ENCODE measurements at regions not wholly inside any gene's neighbourhood (a gene's known extent, or its start where the extent isn't known, plus 50 kb on each side); places are given as distances from the start of the nearest gene placed in this dataset.
A peak's percentile ranks its signal among the peaks of the same experiment; 100 is the strongest.

- no peak overlapping the region for H3K4me3 Mint-ChIP-seq
- H3K9me3 Mint-ChIP-seq, result no peaks in the 10 kb centered on the region
- H3K4me1 Mint-ChIP-seq (ENCODE audit: low read depth), result peaks cover 22% of the 10 kb centered on the region
- intact Hi-C loops (cut with micrococcal nuclease), result no loop called here
- DNase-seq, result no peak
- CTCF ChIA-PET, result no interaction called here
- H3K36me3 Mint-ChIP-seq (ENCODE audit: low read depth), result peaks cover 5% of the 10 kb centered on the region
- H3K27me3 Mint-ChIP-seq (ENCODE audit: low read depth), result no peaks in the 10 kb centered on the region
- H3K27ac Mint-ChIP-seq, result no peak overlapping the region
Observed at GRCh38 chr14:71583194-71583593, 349.0 kb upstream of the RGS6 start.

GRCh38 chr14:71583705-71584104, 348.5 kb upstream of the RGS6 start:
- Mint-ChIP-seq H3K36me3 (ENCODE audit: low read depth) (peaks cover 5% of the 10 kb centered on the region), H3K4me3 (no peak overlapping the region), H3K27ac (no peak overlapping the region), H3K27me3 (ENCODE audit: low read depth) (no peaks in the 10 kb centered on the region), H3K4me1 (ENCODE audit: low read depth) (peaks cover 22% of the 10 kb centered on the region), H3K9me3 (no peaks in the 10 kb centered on the region)
- CTCF ChIA-PET, result no interaction called here
- intact Hi-C loops (cut with micrococcal nuclease), result no loop called here
- no peak for DNase-seq

- H3K36me3 Mint-ChIP-seq (ENCODE audit: low read depth), result peaks cover 5% of the 10 kb centered on the region
- H3K9me3 Mint-ChIP-seq, result no peaks in the 10 kb centered on the region
- H3K27me3 Mint-ChIP-seq (ENCODE audit: low read depth), result no peaks in the 10 kb centered on the region
- no peak for DNase-seq
- H3K4me3 Mint-ChIP-seq, result no peak overlapping the region
- no peak overlapping the region for H3K27ac Mint-ChIP-seq
- peaks cover 27% of the 10 kb centered on the region for H3K4me1 Mint-ChIP-seq (ENCODE audit: low read depth)
- CTCF ChIA-PET, result interaction anchor here (1.2 kb wide), 1 partner anchor 10 kb away, joined by 3 read pairs; no protein-coding TSS in a partner anchor
- intact Hi-C loops (cut with micrococcal nuclease), result no loop called here
Observed at GRCh38 chr14:71585361-71585760, 346.9 kb upstream of the RGS6 start.

GRCh38 chr14:71586131-71586897, 345.9 kb upstream of the RGS6 start:
- peaks cover 33% of the 10 kb centered on the region for H3K4me1 Mint-ChIP-seq (ENCODE audit: low read depth)
- CTCF ChIA-PET, result interaction anchor here (1.2 kb wide), 1 partner anchor 9 kb away, joined by 3 read pairs; no protein-coding TSS in a partner anchor

GRCh38 chr14:71588028-71588427, 344.2 kb upstream of the RGS6 start:
- DNase-seq, result no peak
- Mint-ChIP-seq H3K4me3 (no peak overlapping the region), H3K9me3 (no peaks in the 10 kb centered on the region), H3K4me1 (ENCODE audit: low read depth) (peaks cover 39% of the 10 kb centered on the region), H3K27ac (no peak overlapping the region), H3K27me3 (ENCODE audit: low read depth) (no peaks in the 10 kb centered on the region), H3K36me3 (ENCODE audit: low read depth) (peaks cover 5% of the 10 kb centered on the region)
- intact Hi-C loops (cut with micrococcal nuclease), result no loop called here
- CTCF ChIA-PET, result no interaction called here

More at GRCh38 chr14:71586131-71586897, 345.9 kb upstream of the RGS6 start:
- Mint-ChIP-seq H3K36me3 (ENCODE audit: low read depth) (peaks cover 5% of the 10 kb centered on the region), H3K9me3 (no peaks in the 10 kb centered on the region), H3K27me3 (ENCODE audit: low read depth) (no peaks in the 10 kb centered on the region), H3K27ac (no peak overlapping the region), H3K4me3 (no peak overlapping the region)
- no peak for DNase-seq
- intact Hi-C loops (cut with micrococcal nuclease), result no loop called here

GRCh38 chr14:71588576-71589215, 343.5 kb upstream of the RGS6 start:
- no peak overlapping the region for H3K4me3 Mint-ChIP-seq
- H3K36me3 Mint-ChIP-seq (ENCODE audit: low read depth), result peaks cover 5% of the 10 kb centered on the region
- no peak overlapping the region for H3K27ac Mint-ChIP-seq
- H3K4me1 Mint-ChIP-seq (ENCODE audit: low read depth), result peaks cover 45% of the 10 kb centered on the region
- no peaks in the 10 kb centered on the region for H3K9me3 Mint-ChIP-seq
- CTCF ChIA-PET, result no interaction called here
- intact Hi-C loops (cut with micrococcal nuclease), result no loop called here
- H3K27me3 Mint-ChIP-seq (ENCODE audit: low read depth), result no peaks in the 10 kb centered on the region
- no peak for DNase-seq

- intact Hi-C loops (cut with micrococcal nuclease), result no loop called here
- Mint-ChIP-seq H3K27ac (peak overlapping the region; percentile 61), H3K36me3 (ENCODE audit: low read depth) (peaks cover 5% of the 10 kb centered on the region), H3K9me3 (no peaks in the 10 kb centered on the region), H3K27me3 (ENCODE audit: low read depth) (no peaks in the 10 kb centered on the region), H3K4me1 (ENCODE audit: low read depth) (peaks cover 50% of the 10 kb centered on the region), H3K4me3 (no peak overlapping the region)
- DNase-seq, result no peak
- CTCF ChIA-PET, result no interaction called here
Observed at GRCh38 chr14:71589609-71590008, 342.6 kb upstream of the RGS6 start.

- Mint-ChIP-seq H3K4me1 (ENCODE audit: low read depth) (peaks cover 55% of the 10 kb centered on the region), H3K27ac (no peak overlapping the region), H3K4me3 (no peak overlapping the region), H3K27me3 (ENCODE audit: low read depth) (no peaks in the 10 kb centered on the region), H3K36me3 (ENCODE audit: low read depth) (peaks cover 5% of the 10 kb centered on the region), H3K9me3 (no peaks in the 10 kb centered on the region)
- no peak for DNase-seq
- CTCF ChIA-PET, result no interaction called here
- intact Hi-C loops (cut with micrococcal nuclease), result no loop called here
Observed at GRCh38 chr14:71590131-71590530, 342.1 kb upstream of the RGS6 start.

- intact Hi-C loops (cut with micrococcal nuclease), result no loop called here
- Mint-ChIP-seq H3K9me3 (no peaks in the 10 kb centered on the region), H3K4me3 (no peak overlapping the region), H3K27me3 (ENCODE audit: low read depth) (no peaks in the 10 kb centered on the region), H3K36me3 (ENCODE audit: low read depth) (peaks cover 5% of the 10 kb centered on the region), H3K27ac (no peak overlapping the region), H3K4me1 (ENCODE audit: low read depth) (peaks cover 56% of the 10 kb centered on the region)
- no peak for DNase-seq
- CTCF ChIA-PET, result no interaction called here
Observed at GRCh38 chr14:71591231-71591630, 341.0 kb upstream of the RGS6 start.

GRCh38 chr14:71591929-71592328, 340.3 kb upstream of the RGS6 start:
- H3K4me3 Mint-ChIP-seq, result no peak overlapping the region
- peak overlapping the region; percentile 8 for H3K27ac Mint-ChIP-seq
- H3K27me3 Mint-ChIP-seq (ENCODE audit: low read depth), result no peaks in the 10 kb centered on the region
- H3K4me1 Mint-ChIP-seq (ENCODE audit: low read depth), result peaks cover 54% of the 10 kb centered on the region
- peak; percentile 62 for DNase-seq
- intact Hi-C loops (cut with micrococcal nuclease), result loop anchor here (1.0 to 2.0 kb wide), 3 partner anchors 37 to 271 kb away; partner anchors contain the start of gene SIPA1L1
- no peaks in the 10 kb centered on the region for H3K9me3 Mint-ChIP-seq
- peaks cover 5% of the 10 kb centered on the region for H3K36me3 Mint-ChIP-seq (ENCODE audit: low read depth)
- CTCF ChIA-PET, result no interaction called here

- no peaks in the 10 kb centered on the region for H3K27me3 Mint-ChIP-seq (ENCODE audit: low read depth)
- CTCF ChIA-PET, result no interaction called here
- intact Hi-C loops (cut with micrococcal nuclease), result loop anchor here (1.0 to 2.0 kb wide), 3 partner anchors 37 to 272 kb away; partner anchors contain the start of gene SIPA1L1
- H3K9me3 Mint-ChIP-seq, result no peaks in the 10 kb centered on the region
- peaks cover 5% of the 10 kb centered on the region for H3K36me3 Mint-ChIP-seq (ENCODE audit: low read depth)
- peak; percentile 20 for DNase-seq
- peaks cover 56% of the 10 kb centered on the region for H3K4me1 Mint-ChIP-seq (ENCODE audit: low read depth)
- no peak overlapping the region for H3K4me3 Mint-ChIP-seq
- H3K27ac Mint-ChIP-seq, result no peak overlapping the region
Observed at GRCh38 chr14:71592361-71592760, 339.9 kb upstream of the RGS6 start.

GRCh38 chr14:71593966-71594365, 338.3 kb upstream of the RGS6 start:
- DNase-seq, result no peak
- CTCF ChIA-PET, result no interaction called here
- Mint-ChIP-seq H3K9me3 (no peaks in the 10 kb centered on the region), H3K27me3 (ENCODE audit: low read depth) (no peaks in the 10 kb centered on the region), H3K36me3 (ENCODE audit: low read depth) (peaks cover 5% of the 10 kb centered on the region), H3K4me3 (no peak overlapping the region), H3K27ac (no peak overlapping the region), H3K4me1 (ENCODE audit: low read depth) (peaks cover 67% of the 10 kb centered on the region)
- intact Hi-C loops (cut with micrococcal nuclease), result loop anchor here (2.0 kb wide), 1 partner anchor 273 kb away; the partner anchor contains the start of gene SIPA1L1

- no peak overlapping the region for H3K4me3 Mint-ChIP-seq
Observed at GRCh38 chr14:71594821-71595220, 337.4 kb upstream of the RGS6 start.

More at GRCh38 chr14:71594821-71595220, 337.4 kb upstream of the RGS6 start:
- Mint-ChIP-seq H3K27me3 (ENCODE audit: low read depth) (no peaks in the 10 kb centered on the region), H3K36me3 (ENCODE audit: low read depth) (peaks cover 5% of the 10 kb centered on the region), H3K9me3 (no peaks in the 10 kb centered on the region), H3K4me1 (ENCODE audit: low read depth) (peaks cover 62% of the 10 kb centered on the region), H3K27ac (no peak overlapping the region)
- intact Hi-C loops (cut with micrococcal nuclease), result no loop called here
- DNase-seq, result peak; percentile 31
- CTCF ChIA-PET, result interaction anchor here (0.9 kb wide), 1 partner anchor 9 kb away, joined by 3 read pairs; no protein-coding TSS in a partner anchor
